ENCODE measurements at regions not wholly inside any gene's neighbourhood (a gene's known extent, or its start where the extent isn't known, plus 50 kb on each side); places are given as distances from the start of the nearest gene placed in this dataset.

DNA sequence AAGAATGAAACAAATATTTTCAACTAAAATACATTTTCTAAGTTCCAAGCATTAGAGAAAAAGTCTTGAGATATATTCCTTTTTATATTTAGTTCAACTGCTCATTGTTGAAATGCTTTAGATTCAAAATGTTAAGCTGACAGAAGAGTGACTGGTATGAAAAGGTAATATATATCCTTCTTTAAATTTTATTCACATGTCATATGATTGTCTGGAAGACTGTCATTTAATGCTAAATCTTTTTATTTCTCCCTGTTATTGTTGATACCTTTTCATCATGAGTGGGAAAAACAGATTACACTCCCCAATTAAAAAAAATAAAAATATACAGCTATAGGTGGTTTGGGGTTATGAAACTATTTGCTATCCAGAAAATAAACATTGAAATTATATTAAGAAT is 965.4 kb downstream of the JRKL start:
- ChIA-PET CTCF (no interaction called here), POLR2A (ENCODE audit: low non-redundant PET) (no interaction called here)
- H3K4me3 ChIP-seq (ENCODE audit: low read depth, low read length, poor library complexity, severe bottlenecking): no peak overlapping the region
- H3K9me3 ChIP-seq (ENCODE audit: low read depth, low read length, poor library complexity, severe bottlenecking): no peaks in the 10 kb centered on the region
- BruUV-seq (replicated peaks): no TSS peak
- H3K4me1 ChIP-seq (ENCODE audit: insufficient read depth, low read length, poor library complexity, severe bottlenecking): peaks cover 38% of the 10 kb centered on the region
- H3K27me3 ChIP-seq (replicated peaks; ENCODE audit: insufficient read depth, low read depth, low read length, poor library complexity): no peaks in the 10 kb centered on the region
- H3K27ac ChIP-seq (ENCODE audit: low read depth, low read length, poor library complexity, severe bottlenecking): no peak overlapping the region
- DNase-seq (ENCODE audit: low spot score): no peak
- no peak for TF ChIP-seq EZH2 (IDR thresholded peaks at IDR 0.05; ENCODE audit: borderline replicate concordance, low read depth, low read length, poor library complexity, severe bottlenecking)
- TF ChIP-seq, protein P1, sequence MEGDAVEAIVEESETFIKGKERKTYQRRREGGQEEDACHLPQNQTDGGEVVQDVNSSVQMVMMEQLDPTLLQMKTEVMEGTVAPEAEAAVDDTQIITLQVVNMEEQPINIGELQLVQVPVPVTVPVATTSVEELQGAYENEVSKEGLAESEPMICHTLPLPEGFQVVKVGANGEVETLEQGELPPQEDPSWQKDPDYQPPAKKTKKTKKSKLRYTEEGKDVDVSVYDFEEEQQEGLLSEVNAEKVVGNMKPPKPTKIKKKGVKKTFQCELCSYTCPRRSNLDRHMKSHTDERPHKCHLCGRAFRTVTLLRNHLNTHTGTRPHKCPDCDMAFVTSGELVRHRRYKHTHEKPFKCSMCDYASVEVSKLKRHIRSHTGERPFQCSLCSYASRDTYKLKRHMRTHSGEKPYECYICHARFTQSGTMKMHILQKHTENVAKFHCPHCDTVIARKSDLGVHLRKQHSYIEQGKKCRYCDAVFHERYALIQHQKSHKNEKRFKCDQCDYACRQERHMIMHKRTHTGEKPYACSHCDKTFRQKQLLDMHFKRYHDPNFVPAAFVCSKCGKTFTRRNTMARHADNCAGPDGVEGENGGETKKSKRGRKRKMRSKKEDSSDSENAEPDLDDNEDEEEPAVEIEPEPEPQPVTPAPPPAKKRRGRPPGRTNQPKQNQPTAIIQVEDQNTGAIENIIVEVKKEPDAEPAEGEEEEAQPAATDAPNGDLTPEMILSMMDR (conservative IDR thresholded peaks at IDR 0.05; ENCODE audit: low read depth, low read length): no peak
- H3K36me3 ChIP-seq (ENCODE audit: insufficient read depth, low read length, poor library complexity, severe bottlenecking): no peaks in the 10 kb centered on the region
- intact Hi-C loops (cut with micrococcal nuclease; ENCODE audit: unreplicated experiment): no loop called here

DNA sequence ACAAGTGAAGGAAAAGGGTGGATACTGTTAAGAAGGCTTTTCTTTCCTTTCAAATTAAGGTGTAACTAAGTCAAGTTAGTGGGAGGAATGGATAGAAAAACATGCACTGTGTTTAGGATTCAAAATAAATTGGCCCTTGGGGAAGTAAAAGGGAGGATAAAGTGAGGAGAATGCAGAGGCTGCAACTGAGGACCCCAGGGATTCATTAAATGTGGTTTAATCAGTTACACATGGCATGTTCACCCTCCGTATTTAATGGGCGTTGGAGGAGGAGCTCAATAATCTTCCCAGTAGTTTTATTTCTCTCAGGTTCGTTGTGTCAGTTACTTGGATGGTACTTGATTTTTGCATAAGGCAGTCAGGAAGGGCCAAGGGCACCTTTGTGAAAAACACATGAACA is 966.3 kb downstream of the JRKL start:
- TF ChIP-seq, protein P1 (conservative IDR thresholded peaks at IDR 0.05; ENCODE audit: low read depth, low read length): no peak
- TF ChIP-seq EZH2 (IDR thresholded peaks at IDR 0.05; ENCODE audit: borderline replicate concordance, low read depth, low read length, poor library complexity, severe bottlenecking): no peak
- peak; percentile 82 for DNase-seq (ENCODE audit: low spot score)
- ChIA-PET CTCF (no interaction called here), POLR2A (ENCODE audit: low non-redundant PET) (no interaction called here)
- Histone ChIP-seq H3K36me3 (ENCODE audit: insufficient read depth, low read length, poor library complexity, severe bottlenecking) (no peaks in the 10 kb centered on the region), H3K9me3 (ENCODE audit: low read depth, low read length, poor library complexity, severe bottlenecking) (no peaks in the 10 kb centered on the region), H3K4me3 (ENCODE audit: low read depth, low read length, poor library complexity, severe bottlenecking) (no peak overlapping the region), H3K4me1 (ENCODE audit: insufficient read depth, low read length, poor library complexity, severe bottlenecking) (peaks cover 38% of the 10 kb centered on the region), H3K27ac (ENCODE audit: low read depth, low read length, poor library complexity, severe bottlenecking) (no peak overlapping the region), H3K27me3 (replicated peaks; ENCODE audit: insufficient read depth, low read depth, low read length, poor library complexity) (no peaks in the 10 kb centered on the region)
- intact Hi-C loops (cut with micrococcal nuclease; ENCODE audit: unreplicated experiment): no loop called here
- BruUV-seq (replicated peaks): no TSS peak

DNA sequence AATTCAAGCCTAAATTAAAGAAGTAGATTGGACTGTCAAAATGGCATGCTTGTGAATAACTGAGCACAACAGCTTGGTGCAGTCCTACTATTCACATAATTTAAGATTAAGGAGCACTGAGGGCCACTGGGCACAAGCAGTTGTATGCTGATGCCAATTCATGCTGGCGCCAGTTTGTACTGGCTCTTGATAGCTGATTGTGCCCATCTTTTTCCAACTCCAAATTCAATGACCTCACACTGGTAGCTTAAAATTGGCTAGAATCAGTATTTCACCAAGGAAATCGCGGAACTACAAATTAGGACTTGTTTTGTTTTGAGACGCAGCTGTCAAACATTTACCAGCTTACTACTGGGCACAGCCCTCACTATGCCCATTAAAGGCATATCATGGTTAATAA is 969.2 kb downstream of the JRKL start:
- Histone ChIP-seq H3K27me3 (replicated peaks; ENCODE audit: insufficient read depth, low read depth, low read length, poor library complexity) (no peaks in the 10 kb centered on the region), H3K9me3 (ENCODE audit: low read depth, low read length, poor library complexity, severe bottlenecking) (no peaks in the 10 kb centered on the region), H3K4me3 (ENCODE audit: low read depth, low read length, poor library complexity, severe bottlenecking) (no peak overlapping the region), H3K4me1 (ENCODE audit: insufficient read depth, low read length, poor library complexity, severe bottlenecking) (peaks cover 33% of the 10 kb centered on the region), H3K27ac (ENCODE audit: low read depth, low read length, poor library complexity, severe bottlenecking) (no peak overlapping the region), H3K36me3 (ENCODE audit: insufficient read depth, low read length, poor library complexity, severe bottlenecking) (no peaks in the 10 kb centered on the region)
- intact Hi-C loops (cut with micrococcal nuclease; ENCODE audit: unreplicated experiment): no loop called here
- CTCF ChIA-PET: no interaction called here
- POLR2A ChIA-PET (ENCODE audit: low non-redundant PET): no interaction called here
- DNase-seq (ENCODE audit: low spot score): no peak
- TF ChIP-seq, protein P1 (conservative IDR thresholded peaks at IDR 0.05; ENCODE audit: low read depth, low read length): no peak
- TF ChIP-seq EZH2 (IDR thresholded peaks at IDR 0.05; ENCODE audit: borderline replicate concordance, low read depth, low read length, poor library complexity, severe bottlenecking): no peak
- no TSS peak for BruUV-seq (replicated peaks)

Data from A673 (cell line).